ENCODE measurements at regions not wholly inside any gene's neighbourhood (a gene's known extent, or its start where the extent isn't known, plus 50 kb on each side); places are given as distances from the start of the nearest gene placed in this dataset.

GRCh38 chr22:48305726-48306235 is 1521.9 kb downstream of the BRD1 start:
- Histone ChIP-seq H3K4me1 (ENCODE audit: control insufficient read depth in 2 of 2, insufficient read depth in 1 of 2, low read depth in 1 of 2, low read length in 2 of 2) (no peaks in the 10 kb centered on the region), H3K9ac (ENCODE audit: low read depth, low read length, poor library complexity) (no peak overlapping the region), H3K23ac (ENCODE audit: low read depth, low read length, poor library complexity) (peak overlapping the region; percentile 39), H4K8ac (ENCODE audit: low read depth, low read length) (no peak overlapping the region), H3K18ac (ENCODE audit: low read length) (peak overlapping the region; percentile 72), H2AFZ (ENCODE audit: low read length) (no peak overlapping the region), H2BK120ac (ENCODE audit: low read depth, low read length) (no peak overlapping the region), H2BK15ac (ENCODE audit: low read length) (no peak overlapping the region), H2AK5ac (ENCODE audit: low read depth, low read length) (peak overlapping the region; percentile 18), H3K36me3 (replicated peaks in 1 of 2; ENCODE audit: control insufficient read depth in 2 of 2, insufficient read depth in 2 of 2, low read length in 2 of 2) (no peaks in the 10 kb centered on the region), H3K27me3 (ENCODE audit: control insufficient read depth in 3 of 3, insufficient read depth in 3 of 3, low read depth in 1 of 3, low read length in 3 of 3) (peaks cover 0 to 8% (median 0%) of the 10 kb centered on the region in 3 experiments), H3K4me2 (ENCODE audit: insufficient read depth, low read length, poor library complexity, severe bottlenecking) (no peak overlapping the region), H3K9me3 (replicated peaks in 1 of 2; ENCODE audit: control insufficient read depth in 2 of 2, insufficient read depth in 1 of 2, low read depth in 1 of 2, low read length in 2 of 2) (no peaks in the 10 kb centered on the region), H3K14ac (ENCODE audit: low read length) (no peak overlapping the region), H3K4me3 (ENCODE audit: low read length in 2 of 2) (no peak overlapping the region), H3K79me1 (ENCODE audit: low read depth, low read length) (no peaks in the 10 kb centered on the region), H2BK5ac (ENCODE audit: low read length) (no peak overlapping the region), H3K27ac (replicated peaks; ENCODE audit: low read length) (no peak overlapping the region), H3K4ac (ENCODE audit: low read length) (no peak overlapping the region), H2BK12ac (ENCODE audit: low read length) (no peak overlapping the region), H4K91ac (ENCODE audit: low read depth, low read length, poor library complexity) (no peak overlapping the region)
- DNase-seq (ENCODE audit: low spot score), result no peak
- no CpG with 5 or more reads among the region's 14 CpGs for WGBS, 2 donors (ENCODE audit: extremely low coverage in 2 of 2, insufficient read length in 2 of 2, insufficient replicate concordance in 1 of 2)

GRCh38 chr22:48303369-48303725 is 1524.3 kb downstream of the BRD1 start:
- WGBS, 2 donors (ENCODE audit: extremely low coverage in 2 of 2, insufficient read length in 2 of 2, insufficient replicate concordance in 1 of 2), result no CpG with 5 or more reads among the region's 5 CpGs
- no peak overlapping the region for H2BK12ac ChIP-seq (ENCODE audit: low read length)
- no peaks in the 10 kb centered on the region for H3K36me3 ChIP-seq (replicated peaks in 1 of 2; ENCODE audit: control insufficient read depth in 2 of 2, insufficient read depth in 2 of 2, low read length in 2 of 2)

GRCh38 chr22:48302657-48303368 is 1524.9 kb downstream of the BRD1 start:
- Histone ChIP-seq H3K36me3 (replicated peaks in 1 of 2; ENCODE audit: control insufficient read depth in 2 of 2, insufficient read depth in 2 of 2, low read length in 2 of 2) (no peaks in the 10 kb centered on the region), H3K23ac (ENCODE audit: low read depth, low read length, poor library complexity) (no peak overlapping the region), H3K9ac (ENCODE audit: low read depth, low read length, poor library complexity) (no peak overlapping the region), H4K91ac (ENCODE audit: low read depth, low read length, poor library complexity) (no peak overlapping the region), H3K9me3 (replicated peaks in 1 of 2; ENCODE audit: control insufficient read depth in 2 of 2, insufficient read depth in 1 of 2, low read depth in 1 of 2, low read length in 2 of 2) (no peaks in the 10 kb centered on the region), H3K79me1 (ENCODE audit: low read depth, low read length) (no peaks in the 10 kb centered on the region), H3K4me1 (ENCODE audit: control insufficient read depth in 2 of 2, insufficient read depth in 1 of 2, low read depth in 1 of 2, low read length in 2 of 2) (no peaks in the 10 kb centered on the region), H2AFZ (ENCODE audit: low read length) (no peak overlapping the region), H2AK5ac (ENCODE audit: low read depth, low read length) (peak overlapping the region; percentile 41), H2BK15ac (ENCODE audit: low read length) (no peak overlapping the region), H3K4me2 (ENCODE audit: insufficient read depth, low read length, poor library complexity, severe bottlenecking) (no peak overlapping the region), H3K4ac (ENCODE audit: low read length) (no peak overlapping the region), H3K4me3 (ENCODE audit: low read length in 2 of 2) (no peak overlapping the region), H3K27me3 (ENCODE audit: control insufficient read depth in 3 of 3, insufficient read depth in 3 of 3, low read depth in 1 of 3, low read length in 3 of 3) (peaks cover 0 to 8% (median 2%) of the 10 kb centered on the region in 3 experiments), H2BK120ac (ENCODE audit: low read depth, low read length) (no peak overlapping the region), H3K18ac (ENCODE audit: low read length) (peak overlapping the region; percentile 55), H2BK5ac (ENCODE audit: low read length) (no peak overlapping the region), H3K14ac (ENCODE audit: low read length) (no peak overlapping the region), H4K8ac (ENCODE audit: low read depth, low read length) (no peak overlapping the region), H2BK12ac (ENCODE audit: low read length) (no peak overlapping the region), H3K27ac (replicated peaks; ENCODE audit: low read length) (no peak overlapping the region)
- no peak for DNase-seq (ENCODE audit: low spot score)
- WGBS, 2 donors (ENCODE audit: extremely low coverage in 2 of 2, insufficient read length in 2 of 2, insufficient replicate concordance in 1 of 2), result no CpG with 5 or more reads among the region's 20 CpGs

More at GRCh38 chr22:48303369-48303725, 1524.3 kb downstream of the BRD1 start:
- H3K9me3 ChIP-seq (replicated peaks in 1 of 2; ENCODE audit: control insufficient read depth in 2 of 2, insufficient read depth in 1 of 2, low read depth in 1 of 2, low read length in 2 of 2), result no peaks in the 10 kb centered on the region
- no peak overlapping the region for H4K8ac ChIP-seq (ENCODE audit: low read depth, low read length)
- no peak overlapping the region for H3K4me2 ChIP-seq (ENCODE audit: insufficient read depth, low read length, poor library complexity, severe bottlenecking)
- no peak overlapping the region for H3K4ac ChIP-seq (ENCODE audit: low read length)
- no peak overlapping the region for H3K23ac ChIP-seq (ENCODE audit: low read depth, low read length, poor library complexity)
- H3K18ac ChIP-seq (ENCODE audit: low read length), result no peak overlapping the region
- H2BK120ac ChIP-seq (ENCODE audit: low read depth, low read length), result no peak overlapping the region
- no peaks in the 10 kb centered on the region for H3K4me1 ChIP-seq (ENCODE audit: control insufficient read depth in 2 of 2, insufficient read depth in 1 of 2, low read depth in 1 of 2, low read length in 2 of 2)
- H2AK5ac ChIP-seq (ENCODE audit: low read depth, low read length), result no peak overlapping the region
- no peak overlapping the region for H3K4me3 ChIP-seq (ENCODE audit: low read length in 2 of 2)
- H3K14ac ChIP-seq (ENCODE audit: low read length), result no peak overlapping the region
- H3K79me1 ChIP-seq (ENCODE audit: low read depth, low read length), result no peaks in the 10 kb centered on the region
- no peak overlapping the region for H2BK5ac ChIP-seq (ENCODE audit: low read length)
- no peak overlapping the region for H4K91ac ChIP-seq (ENCODE audit: low read depth, low read length, poor library complexity)
- H2AFZ ChIP-seq (ENCODE audit: low read length), result no peak overlapping the region
- H2BK15ac ChIP-seq (ENCODE audit: low read length), result no peak overlapping the region
- no peak overlapping the region for H3K9ac ChIP-seq (ENCODE audit: low read depth, low read length, poor library complexity)
- H3K27ac ChIP-seq (replicated peaks; ENCODE audit: low read length), result no peak overlapping the region
- peaks cover 0 to 8% (median 2%) of the 10 kb centered on the region in 3 experiments for H3K27me3 ChIP-seq (ENCODE audit: control insufficient read depth in 3 of 3, insufficient read depth in 3 of 3, low read depth in 1 of 3, low read length in 3 of 3)
- no peak for DNase-seq (ENCODE audit: low spot score)

- Histone ChIP-seq H2AFZ (ENCODE audit: low read length) (no peak overlapping the region), H4K8ac (ENCODE audit: low read depth, low read length) (no peak overlapping the region), H3K4me1 (ENCODE audit: control insufficient read depth in 2 of 2, insufficient read depth in 1 of 2, low read depth in 1 of 2, low read length in 2 of 2) (no peaks in the 10 kb centered on the region), H3K27me3 (ENCODE audit: control insufficient read depth in 3 of 3, insufficient read depth in 3 of 3, low read depth in 1 of 3, low read length in 3 of 3) (peaks cover 0 to 8% (median 2%) of the 10 kb centered on the region in 3 experiments), H2AK5ac (ENCODE audit: low read depth, low read length) (peak overlapping the region; percentile 53), H3K36me3 (replicated peaks in 1 of 2; ENCODE audit: control insufficient read depth in 2 of 2, insufficient read depth in 2 of 2, low read length in 2 of 2) (no peaks in the 10 kb centered on the region), H2BK12ac (ENCODE audit: low read length) (no peak overlapping the region), H4K91ac (ENCODE audit: low read depth, low read length, poor library complexity) (no peak overlapping the region), H3K9ac (ENCODE audit: low read depth, low read length, poor library complexity) (no peak overlapping the region), H3K18ac (ENCODE audit: low read length) (no peak overlapping the region), H2BK120ac (ENCODE audit: low read depth, low read length) (no peak overlapping the region), H2BK15ac (ENCODE audit: low read length) (no peak overlapping the region), H2BK5ac (ENCODE audit: low read length) (no peak overlapping the region), H3K4me2 (ENCODE audit: insufficient read depth, low read length, poor library complexity, severe bottlenecking) (no peak overlapping the region), H3K23ac (ENCODE audit: low read depth, low read length, poor library complexity) (no peak overlapping the region), H3K14ac (ENCODE audit: low read length) (no peak overlapping the region), H3K4ac (ENCODE audit: low read length) (no peak overlapping the region), H3K9me3 (replicated peaks in 1 of 2; ENCODE audit: control insufficient read depth in 2 of 2, insufficient read depth in 1 of 2, low read depth in 1 of 2, low read length in 2 of 2) (no peaks in the 10 kb centered on the region), H3K27ac (replicated peaks; ENCODE audit: low read length) (no peak overlapping the region), H3K79me1 (ENCODE audit: low read depth, low read length) (no peaks in the 10 kb centered on the region), H3K4me3 (ENCODE audit: low read length in 2 of 2) (no peak overlapping the region)
- no CpG with 5 or more reads among the region's 8 CpGs for WGBS, 2 donors (ENCODE audit: extremely low coverage in 2 of 2, insufficient read length in 2 of 2, insufficient replicate concordance in 1 of 2)
- DNase-seq (ENCODE audit: low spot score), result no peak
Observed at GRCh38 chr22:48301908-48302307, 1525.8 kb downstream of the BRD1 start.
